Stimulated activated CD8-positive, alpha-beta memory T cell treated with anti-CD3 and anti-CD28 coated beads, Interleukin-12 subunit alpha, Interleukin-12 subunit beta, amount 100 ng/mL, for 4 hours (primary cell): ENCODE measurements at regions not wholly inside any gene's neighbourhood (a gene's known extent, or its start where the extent isn't known, plus 50 kb on each side); places are given as distances from the start of the nearest gene placed in this dataset.

Source experiments
- DNase-seq: peaks from one replicate; pipeline ENCODE4 v3.0.0-alpha.2; 2020; ENCODE audit warnings: low read depth

DNA sequence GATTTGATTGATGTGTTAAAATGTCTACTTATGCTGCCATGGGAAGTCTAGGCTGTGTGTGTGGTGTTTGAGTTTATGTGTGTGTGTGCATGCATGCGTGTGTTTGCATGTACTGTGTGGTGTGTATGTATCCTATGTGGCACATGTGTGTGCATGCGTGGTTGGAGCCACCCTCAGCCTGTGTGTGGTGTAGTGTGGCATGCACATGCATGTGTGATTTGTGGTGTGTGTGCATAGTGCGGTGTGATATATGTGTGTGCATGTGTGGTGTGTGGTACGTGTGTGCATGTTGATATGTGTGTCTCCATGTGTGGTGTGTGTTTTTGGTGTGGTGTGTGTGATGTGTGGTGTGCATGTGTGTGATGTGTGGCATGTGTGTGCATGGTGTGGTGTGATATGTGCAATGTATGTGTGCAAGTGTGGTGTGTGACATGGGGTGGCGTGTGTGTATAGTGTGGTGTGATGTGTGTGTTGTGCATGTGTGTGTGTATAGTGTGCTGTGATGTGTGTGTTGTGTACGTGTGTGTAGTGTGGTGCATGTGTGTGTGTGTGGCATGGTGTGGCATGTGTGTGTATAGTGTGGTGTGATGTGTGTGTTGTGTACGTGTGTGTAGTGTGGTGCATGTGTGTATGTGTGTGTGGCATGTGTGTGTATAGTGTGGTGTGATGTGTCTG is 66.6 kb upstream of the HDAC4 start:
- DNase-seq = no peak

- no peak for DNase-seq
Measured at GRCh38 chr2:239466755-239467271, 66.0 kb upstream of the HDAC4 start.

DNA sequence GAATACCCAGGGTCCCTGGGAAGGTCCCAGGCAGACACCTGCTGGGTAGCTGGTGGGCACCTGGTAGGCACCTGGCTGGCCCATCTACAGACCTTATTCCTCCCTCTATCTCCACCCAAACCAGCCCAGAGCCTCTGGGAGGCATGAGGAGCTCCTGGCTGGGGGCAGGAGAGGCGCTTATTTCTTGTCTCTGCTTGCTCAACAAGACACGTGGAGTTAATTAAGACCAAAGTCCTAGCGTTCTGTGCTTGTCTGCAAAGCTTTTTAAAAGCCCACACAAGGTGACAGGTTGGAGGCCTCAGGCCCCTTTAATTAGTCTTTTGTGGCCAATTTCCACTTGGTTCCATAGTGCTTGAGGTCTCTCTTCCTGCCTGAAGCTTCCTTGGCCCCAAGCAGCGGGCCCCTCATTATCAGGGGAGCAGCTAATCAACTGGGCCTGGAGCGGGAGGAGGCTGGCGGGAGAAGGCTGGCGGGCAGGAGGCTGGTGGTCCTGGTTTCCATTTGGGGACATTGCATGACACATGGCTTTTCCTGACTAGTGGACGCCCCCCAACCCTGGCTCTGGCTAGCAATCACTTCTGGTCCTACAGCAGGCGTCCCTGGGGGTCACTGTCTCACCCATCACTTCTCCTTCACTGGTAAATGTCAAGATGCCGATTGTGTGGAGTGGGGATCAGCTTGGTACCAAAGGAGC is 65.4 kb upstream of the HDAC4 start:
- no peak for DNase-seq

- no peak for DNase-seq
Measured at GRCh38 chr2:239465017-239466001, 64.5 kb upstream of the HDAC4 start.

DNA sequence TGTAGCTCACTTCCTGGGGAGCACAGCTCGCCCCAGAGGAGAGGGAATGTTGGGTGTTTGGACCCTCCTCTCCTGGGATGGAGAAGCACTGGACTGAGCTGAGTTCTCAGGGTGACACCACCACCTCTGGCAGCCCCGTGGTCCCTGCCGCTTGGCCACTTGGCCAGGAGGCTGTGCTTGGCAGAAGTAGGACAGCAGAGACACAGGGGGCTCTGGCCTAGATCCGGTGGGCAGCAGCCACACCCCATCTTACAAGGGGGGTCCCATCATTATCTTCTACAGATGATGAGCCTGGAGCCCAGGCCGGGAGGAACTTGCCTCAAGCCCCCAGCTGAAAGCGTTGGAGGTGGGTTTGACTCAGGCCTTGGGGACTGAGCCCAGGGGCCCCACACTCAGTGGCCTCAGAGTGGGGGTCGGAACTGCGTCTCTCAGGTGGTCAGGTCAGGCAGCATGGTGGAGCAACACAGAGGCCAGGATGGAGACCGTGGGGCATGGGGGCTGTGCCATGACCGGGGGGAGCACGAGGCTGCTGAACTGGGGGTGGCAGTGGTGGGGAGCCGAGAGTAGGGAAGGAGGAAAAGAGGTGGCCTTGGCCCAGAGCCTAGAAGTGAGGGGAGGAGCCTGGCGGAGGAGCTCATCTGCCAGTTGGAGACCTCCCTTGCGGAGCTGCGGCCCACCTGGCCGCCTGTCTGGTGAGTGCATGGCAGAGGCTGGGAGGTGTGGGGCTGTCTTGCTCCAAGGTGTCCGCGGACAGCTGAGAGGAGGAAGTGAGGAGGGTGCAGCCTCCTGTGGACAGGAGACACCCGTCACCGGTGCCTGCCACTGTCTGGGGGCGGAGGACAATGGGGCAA is 63.6 kb upstream of the HDAC4 start:
- no peak for DNase-seq

DNA sequence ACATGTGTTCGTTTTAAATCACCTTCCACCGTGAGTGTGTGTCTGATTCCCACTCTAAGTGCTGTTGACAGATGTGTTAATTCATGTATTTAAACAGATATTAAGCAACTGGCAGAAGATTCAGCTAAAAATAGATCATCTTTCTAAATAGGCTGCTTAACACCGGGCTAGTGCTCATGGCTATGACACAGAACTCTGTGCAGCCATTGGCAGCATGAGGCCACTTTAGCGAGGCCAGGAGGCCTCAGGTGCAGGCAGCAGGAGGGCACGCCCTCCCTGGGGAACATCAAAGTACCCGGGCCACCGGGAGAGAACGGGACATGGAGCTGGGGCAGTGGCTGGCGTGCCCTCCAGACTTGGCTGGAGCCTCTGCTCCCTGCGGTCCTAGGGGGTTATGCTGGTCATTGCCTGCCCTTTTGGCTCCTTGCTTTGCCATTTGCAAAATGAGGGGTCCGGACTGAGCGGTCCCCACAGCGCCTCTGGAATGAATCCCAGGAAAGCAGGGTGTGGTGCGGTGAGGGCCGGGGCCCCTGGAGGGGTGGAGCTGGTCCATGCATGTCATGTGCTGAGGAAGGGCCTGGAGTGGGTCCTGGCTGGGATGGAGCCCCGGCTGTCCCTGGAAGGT is 62.8 kb upstream of the HDAC4 start:
- DNase-seq = no peak

DNA sequence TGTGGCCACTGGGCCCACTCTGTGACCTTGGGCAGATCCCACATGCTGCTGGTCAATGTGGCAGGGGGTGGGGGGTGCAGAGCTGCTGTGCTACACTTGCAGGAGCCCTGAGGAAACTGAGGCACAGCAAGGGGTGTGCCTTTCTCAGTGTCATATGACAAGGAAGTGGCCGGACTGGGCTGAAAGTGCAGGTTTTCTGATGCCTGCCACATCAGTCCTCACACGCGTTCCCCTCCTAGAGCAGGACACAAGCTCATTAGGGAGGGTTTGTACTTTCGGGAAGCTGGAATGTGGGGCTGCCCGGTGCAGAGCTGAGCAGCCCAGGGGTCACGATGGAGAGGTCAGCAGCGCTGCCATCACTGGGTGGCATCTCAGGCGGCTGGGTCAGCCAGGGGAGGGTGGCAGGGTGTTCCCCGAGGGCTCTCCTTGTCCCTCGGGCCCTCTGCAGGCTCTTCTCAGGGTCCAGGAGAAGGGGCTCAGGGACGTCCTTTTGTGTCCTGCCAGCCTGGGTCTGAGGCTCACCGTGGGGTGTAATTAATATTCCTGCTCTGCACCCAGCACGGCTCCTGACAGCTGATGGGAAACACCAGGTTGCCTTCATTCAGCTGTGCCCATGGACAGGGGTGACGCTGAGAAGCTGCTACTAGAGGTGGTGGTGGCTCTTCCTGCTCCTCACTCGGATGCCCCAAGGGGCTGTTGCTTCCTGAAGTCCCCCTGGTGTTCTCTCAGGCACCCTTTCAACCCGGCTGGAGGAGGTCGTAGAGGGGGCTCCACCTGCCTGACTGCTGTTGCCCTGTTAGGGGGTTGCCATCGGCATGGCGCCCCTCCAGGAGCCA is 62.1 kb upstream of the HDAC4 start:
- DNase-seq = no peak

GRCh38 chr2:239462191-239462515 is 61.3 kb upstream of the HDAC4 start:
- DNase-seq = no peak

DNA sequence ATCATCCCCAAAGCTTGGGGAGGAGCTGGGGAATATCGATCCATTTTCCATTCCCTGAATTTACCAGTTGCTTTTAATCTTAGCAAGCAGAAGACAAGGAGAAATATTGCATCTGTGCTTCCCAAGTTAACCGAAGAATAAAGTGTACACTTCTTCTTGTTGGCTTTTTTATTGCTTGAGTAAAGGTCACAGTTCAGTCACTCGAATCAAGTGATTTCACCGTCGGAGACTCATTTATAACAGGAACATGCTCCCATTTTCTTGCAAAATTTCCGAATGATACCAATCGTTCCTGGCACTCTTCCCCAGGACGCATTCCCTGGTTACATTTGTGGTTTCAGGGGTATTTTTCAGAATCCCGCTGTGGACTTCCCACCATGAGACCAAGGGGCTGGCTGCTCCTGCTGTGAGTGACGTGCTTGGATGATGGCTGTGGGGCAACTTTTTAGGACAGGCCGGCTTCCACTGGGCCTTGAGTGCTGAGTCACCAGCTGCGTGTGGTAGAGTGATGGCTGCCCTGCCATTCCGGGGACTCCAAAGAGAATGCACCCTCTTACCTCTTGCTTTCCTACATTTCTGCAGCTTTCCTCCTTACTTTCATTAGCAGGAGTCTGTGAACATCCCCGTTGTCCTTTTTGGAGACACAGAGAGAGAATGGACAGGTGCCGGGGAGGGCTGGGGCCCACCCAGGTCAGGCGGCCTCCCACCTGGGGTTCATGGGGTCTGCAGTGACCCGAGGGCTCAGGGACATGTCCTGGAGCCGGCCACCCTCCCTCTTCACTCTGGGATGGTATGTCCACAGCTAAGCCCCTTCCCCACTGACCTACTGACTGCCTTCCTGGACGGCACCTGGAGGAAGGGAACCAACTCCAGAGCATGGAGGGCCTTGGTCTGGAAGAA is 60.7 kb upstream of the HDAC4 start:
- DNase-seq = no peak

DNA sequence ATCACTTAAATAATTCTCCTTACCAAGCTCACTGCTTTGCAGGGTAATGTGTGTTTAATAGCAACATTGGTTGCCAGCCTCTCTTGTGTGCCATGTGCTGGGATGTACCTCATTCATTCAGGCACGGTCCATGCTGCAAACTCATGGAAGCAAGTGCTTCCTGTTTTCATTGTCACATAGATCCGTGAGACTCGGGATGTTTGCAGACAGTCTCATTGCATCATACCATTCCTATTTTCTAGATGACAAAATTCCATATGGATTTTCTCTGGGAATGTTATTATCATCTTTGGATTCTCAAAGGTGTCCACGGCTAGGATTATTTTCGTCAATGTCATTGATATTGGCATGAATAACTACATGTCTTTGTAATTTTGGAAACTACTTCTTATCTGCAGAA is 60.0 kb upstream of the HDAC4 start:
- no peak for DNase-seq

DNA sequence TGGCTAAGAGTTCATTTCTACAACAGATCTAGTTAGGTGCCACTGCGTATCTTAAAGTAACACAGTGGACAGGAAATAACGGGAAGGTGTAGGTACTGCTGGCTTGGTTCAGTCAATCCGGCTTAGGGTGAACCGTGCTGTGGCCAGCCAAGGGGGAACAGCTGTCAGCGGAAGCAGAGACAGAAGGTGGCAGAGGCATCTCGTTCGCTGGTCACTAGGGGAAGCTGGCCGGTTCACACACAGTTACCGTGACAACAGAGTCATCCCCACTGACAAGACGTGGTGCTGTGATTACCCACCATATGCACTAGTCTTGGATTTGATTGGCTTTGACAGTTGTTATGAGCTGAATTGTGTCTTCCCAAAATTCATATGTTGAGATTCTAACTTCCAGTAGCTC is 58.8 kb upstream of the HDAC4 start:
- no peak for DNase-seq

- DNase-seq = no peak
Measured at GRCh38 chr2:239459056-239459455, 58.2 kb upstream of the HDAC4 start.

DNA sequence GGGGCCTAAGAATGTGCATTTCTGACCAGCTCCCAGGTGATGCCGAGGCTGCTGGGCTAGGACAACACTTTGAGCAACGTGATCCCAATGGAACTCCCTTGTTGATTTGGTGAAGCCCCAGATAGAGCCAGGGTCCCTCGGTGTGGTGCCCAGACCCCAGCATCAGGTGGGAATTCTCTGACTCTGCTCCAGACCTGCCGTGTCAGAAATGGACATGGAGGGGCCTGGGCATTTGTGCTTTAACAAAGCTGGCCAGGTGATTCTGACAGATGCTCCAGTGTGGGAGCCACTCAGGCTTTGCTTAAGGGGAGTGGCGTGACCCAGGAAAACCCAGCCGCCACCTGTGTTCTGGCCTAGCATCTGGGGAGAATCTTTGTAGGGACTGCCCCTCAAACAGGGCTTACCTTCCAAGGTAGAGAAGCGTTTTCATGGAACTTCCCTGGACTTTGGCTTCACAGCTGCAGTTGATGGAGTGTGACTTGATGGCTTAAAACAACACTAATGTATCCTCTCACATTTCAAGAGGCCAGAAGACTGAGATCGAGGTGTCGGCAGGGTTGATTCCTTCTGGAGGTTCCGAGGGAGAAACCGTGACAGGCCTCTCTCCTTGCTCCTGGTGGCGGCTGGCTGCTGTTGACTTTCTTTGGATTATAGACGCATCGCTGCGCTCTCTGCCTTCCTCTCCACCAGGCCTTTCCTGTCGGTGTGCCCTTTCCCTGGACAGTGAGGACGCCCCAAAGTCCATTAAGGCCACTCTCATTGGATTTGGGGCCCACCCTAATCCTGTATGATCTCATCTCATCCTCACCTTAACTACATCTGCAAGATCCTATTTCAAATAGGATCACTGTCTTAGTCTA is 57.0 kb upstream of the HDAC4 start:
- no peak for DNase-seq

- DNase-seq = no peak
Measured at GRCh38 chr2:239456940-239457339, 56.1 kb upstream of the HDAC4 start.

GRCh38 chr2:239455436-239456203 is 54.8 kb upstream of the HDAC4 start:
- DNase-seq = no peak

GRCh38 chr2:239454507-239454906 is 53.7 kb upstream of the HDAC4 start:
- no peak for DNase-seq
